ENCODE measurements at regions not wholly inside any gene's neighbourhood (a gene's known extent, or its start where the extent isn't known, plus 50 kb on each side); places are given as distances from the start of the nearest gene placed in this dataset.
"Not testable (repeated sequence)": the region's sequence is repeated elsewhere in the genome, so short reads cannot be mapped to it uniquely, and the experiment has no call there.

- Histone ChIP-seq H3K27ac (ENCODE audit: low read depth, low read length, poor library complexity, severe bottlenecking) (no peak overlapping the region), H3K4me1 (ENCODE audit: insufficient read depth, low read length, poor library complexity, severe bottlenecking) (no peaks in the 10 kb centered on the region), H3K36me3 (ENCODE audit: insufficient read depth, low read length, poor library complexity, severe bottlenecking) (no peaks in the 10 kb centered on the region), H3K4me3 (ENCODE audit: low read depth, low read length, poor library complexity, severe bottlenecking) (no peak overlapping the region), H3K27me3 (replicated peaks; ENCODE audit: insufficient read depth, low read depth, low read length, poor library complexity) (no peaks in the 10 kb centered on the region), H3K9me3 (ENCODE audit: low read depth, low read length, poor library complexity, severe bottlenecking) (no peaks in the 10 kb centered on the region)
- TF ChIP-seq EZH2 (IDR thresholded peaks at IDR 0.05; ENCODE audit: borderline replicate concordance, low read depth, low read length, poor library complexity, severe bottlenecking) (no peak), CTCF (conservative IDR thresholded peaks at IDR 0.05; ENCODE audit: low read depth, low read length) (no peak)
- no peak for DNase-seq (ENCODE audit: low spot score)
- ChIA-PET POLR2A (ENCODE audit: low non-redundant PET) (no interaction called here), CTCF (no interaction called here)
- intact Hi-C loops (cut with micrococcal nuclease; ENCODE audit: unreplicated experiment), result no loop called here
- BruUV-seq (replicated peaks), result no TSS peak
These were observed 184.3 kb downstream of the IGLL1 start for GRCh38 chr22:23395530-23396361.

- H3K4me1 ChIP-seq (ENCODE audit: insufficient read depth, low read length, poor library complexity, severe bottlenecking), result no peaks in the 10 kb centered on the region
- BruUV-seq (replicated peaks), result no TSS peak
- ChIA-PET CTCF (no interaction called here), POLR2A (ENCODE audit: low non-redundant PET) (no interaction called here)
- TF ChIP-seq CTCF (conservative IDR thresholded peaks at IDR 0.05; ENCODE audit: low read depth, low read length) (no peak), EZH2 (IDR thresholded peaks at IDR 0.05; ENCODE audit: borderline replicate concordance, low read depth, low read length, poor library complexity, severe bottlenecking) (no peak)
- H3K4me3 ChIP-seq (ENCODE audit: low read depth, low read length, poor library complexity, severe bottlenecking), result no peak overlapping the region
- no peaks in the 10 kb centered on the region for H3K36me3 ChIP-seq (ENCODE audit: insufficient read depth, low read length, poor library complexity, severe bottlenecking)
- no peaks in the 10 kb centered on the region for H3K27me3 ChIP-seq (replicated peaks; ENCODE audit: insufficient read depth, low read depth, low read length, poor library complexity)
- H3K9me3 ChIP-seq (ENCODE audit: low read depth, low read length, poor library complexity, severe bottlenecking), result no peaks in the 10 kb centered on the region
- H3K27ac ChIP-seq (ENCODE audit: low read depth, low read length, poor library complexity, severe bottlenecking), result no peak overlapping the region
- DNase-seq (ENCODE audit: low spot score), result no peak
- intact Hi-C loops (cut with micrococcal nuclease; ENCODE audit: unreplicated experiment), result no loop called here
These were observed 185.4 kb downstream of the IGLL1 start for GRCh38 chr22:23394525-23395326.

GRCh38 chr22:23393721-23394320 lies 186.3 kb downstream of the IGLL1 start:
- Histone ChIP-seq H3K27me3 (replicated peaks; ENCODE audit: insufficient read depth, low read depth, low read length, poor library complexity) (no peaks in the 10 kb centered on the region), H3K27ac (ENCODE audit: low read depth, low read length, poor library complexity, severe bottlenecking) (no peak overlapping the region), H3K9me3 (ENCODE audit: low read depth, low read length, poor library complexity, severe bottlenecking) (no peaks in the 10 kb centered on the region), H3K4me3 (ENCODE audit: low read depth, low read length, poor library complexity, severe bottlenecking) (no peak overlapping the region), H3K4me1 (ENCODE audit: insufficient read depth, low read length, poor library complexity, severe bottlenecking) (no peaks in the 10 kb centered on the region), H3K36me3 (ENCODE audit: insufficient read depth, low read length, poor library complexity, severe bottlenecking) (no peaks in the 10 kb centered on the region)
- no TSS peak for BruUV-seq (replicated peaks)
- DNase-seq (ENCODE audit: low spot score), result no peak
- TF ChIP-seq EZH2 (IDR thresholded peaks at IDR 0.05; ENCODE audit: borderline replicate concordance, low read depth, low read length, poor library complexity, severe bottlenecking), result no peak
- TF ChIP-seq CTCF (conservative IDR thresholded peaks at IDR 0.05; ENCODE audit: low read depth, low read length), result no peak
- ChIA-PET CTCF (no interaction called here), POLR2A (ENCODE audit: low non-redundant PET) (no interaction called here)
- intact Hi-C loops (cut with micrococcal nuclease; ENCODE audit: unreplicated experiment), result no loop called here

- POLR2A ChIA-PET (ENCODE audit: low non-redundant PET); H3K36me3 ChIP-seq (ENCODE audit: insufficient read depth, low read length, poor library complexity, severe bottlenecking); DNase-seq (ENCODE audit: low spot score); intact Hi-C loops (cut with micrococcal nuclease; ENCODE audit: unreplicated experiment); BruUV-seq (replicated peaks); H3K27me3 ChIP-seq (replicated peaks; ENCODE audit: insufficient read depth, low read depth, low read length, poor library complexity); H3K9me3 ChIP-seq (ENCODE audit: low read depth, low read length, poor library complexity, severe bottlenecking); H3K4me1 ChIP-seq (ENCODE audit: insufficient read depth, low read length, poor library complexity, severe bottlenecking); H3K27ac ChIP-seq (ENCODE audit: low read depth, low read length, poor library complexity, severe bottlenecking); H3K4me3 ChIP-seq (ENCODE audit: low read depth, low read length, poor library complexity, severe bottlenecking); CTCF ChIA-PET: not testable (repeated sequence)
These were observed 186.9 kb downstream of the IGLL1 start for GRCh38 chr22:23393199-23393598.
